Ishikawa (cell line): ENCODE measurements at regions not wholly inside any gene's neighbourhood (a gene's known extent, or its start where the extent isn't known, plus 50 kb on each side); places are given as distances from the start of the nearest gene placed in this dataset.

Experiments used
- CEBPB ChIP-seq: IDR thresholded peaks from 2 replicates; pipeline ENCODE4 v1.6.1; 2012
- CREB1 ChIP-seq: IDR thresholded peaks from 2 replicates; pipeline ENCODE4 v1.6.1; 2012; ENCODE audit warnings: low read depth
- EGR1 ChIP-seq: IDR thresholded peaks from 2 replicates; pipeline ENCODE4 v1.6.1; 2012
- EP300 ChIP-seq: IDR thresholded peaks from 2 replicates; pipeline ENCODE4 v1.6.1; 2012; ENCODE audit warnings: borderline replicate concordance
- FOXM1 ChIP-seq: IDR thresholded peaks from 2 replicates; pipeline ENCODE4 v1.6.1; 2012; ENCODE audit warnings: low read depth, borderline replicate concordance
- NFIC ChIP-seq: IDR thresholded peaks from 2 replicates; pipeline ENCODE4 v1.6.1; 2012
- RAD21 ChIP-seq: IDR thresholded peaks from 2 replicates; pipeline ENCODE4 v1.6.1; 2012; ENCODE audit warnings: low read depth
- TAF1 ChIP-seq: IDR thresholded peaks from 2 replicates; pipeline ENCODE4 v1.6.1; 2012; ENCODE audit warnings: low read depth, mild to moderate bottlenecking
- TCF12 ChIP-seq: IDR thresholded peaks from 2 replicates; pipeline ENCODE4 v1.6.1; 2012; ENCODE audit warnings: low read depth
- TEAD4 ChIP-seq: IDR thresholded peaks from 2 replicates; pipeline ENCODE4 v1.6.1; 2012
- YY1 ChIP-seq: IDR thresholded peaks from 2 replicates; pipeline ENCODE4 v1.6.1; 2012; ENCODE audit warnings: low read depth
- ZBTB7A ChIP-seq: IDR thresholded peaks from 2 replicates; pipeline ENCODE4 v1.6.1; 2012; ENCODE audit warnings: low read depth
- TF ChIP-seq, protein P1 (sequence below): IDR thresholded peaks from 2 replicates; pipeline ENCODE4 v1.6.1; 2012
- TF ChIP-seq, protein P2 (sequence below): IDR thresholded peaks from 2 replicates; pipeline ENCODE4 v1.6.1; 2012; ENCODE audit warnings: low read depth, mild to moderate bottlenecking
- TF ChIP-seq, protein P3 (sequence below): IDR thresholded peaks from 2 replicates; pipeline ENCODE4 v1.6.1; 2012

DNA sequence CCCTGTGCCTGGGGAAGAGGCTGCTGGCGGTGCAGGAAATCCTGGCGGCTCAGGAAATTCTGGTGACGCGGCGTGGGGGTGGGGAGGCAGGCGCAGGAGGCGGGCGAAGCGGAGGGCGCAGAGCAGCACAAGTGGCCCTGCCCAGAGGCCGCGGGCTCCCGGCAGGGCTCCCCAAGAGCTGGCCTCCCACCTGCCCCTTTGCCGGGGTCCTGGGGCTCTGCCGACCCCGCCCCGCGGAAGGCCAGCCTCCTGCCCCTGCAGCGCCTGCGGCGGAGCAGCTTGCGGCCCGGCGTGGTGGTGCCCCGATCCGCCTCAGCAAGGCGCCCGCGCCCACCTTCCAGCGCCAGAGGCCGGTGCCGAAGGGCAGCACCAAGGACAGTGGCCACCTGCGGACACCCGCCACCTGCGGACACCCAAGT lies 100.2 kb upstream of the OR4C13 start:
- TF ChIP-seq, protein P1, sequence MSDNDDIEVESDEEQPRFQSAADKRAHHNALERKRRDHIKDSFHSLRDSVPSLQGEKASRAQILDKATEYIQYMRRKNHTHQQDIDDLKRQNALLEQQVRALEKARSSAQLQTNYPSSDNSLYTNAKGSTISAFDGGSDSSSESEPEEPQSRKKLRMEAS = no peak
- TF ChIP-seq TCF12 = no peak
- TF ChIP-seq CREB1 = no peak
- no peak for TF ChIP-seq TEAD4
- no peak for TF ChIP-seq CEBPB
- no peak for TF ChIP-seq ZBTB7A
- TF ChIP-seq, protein P2, sequence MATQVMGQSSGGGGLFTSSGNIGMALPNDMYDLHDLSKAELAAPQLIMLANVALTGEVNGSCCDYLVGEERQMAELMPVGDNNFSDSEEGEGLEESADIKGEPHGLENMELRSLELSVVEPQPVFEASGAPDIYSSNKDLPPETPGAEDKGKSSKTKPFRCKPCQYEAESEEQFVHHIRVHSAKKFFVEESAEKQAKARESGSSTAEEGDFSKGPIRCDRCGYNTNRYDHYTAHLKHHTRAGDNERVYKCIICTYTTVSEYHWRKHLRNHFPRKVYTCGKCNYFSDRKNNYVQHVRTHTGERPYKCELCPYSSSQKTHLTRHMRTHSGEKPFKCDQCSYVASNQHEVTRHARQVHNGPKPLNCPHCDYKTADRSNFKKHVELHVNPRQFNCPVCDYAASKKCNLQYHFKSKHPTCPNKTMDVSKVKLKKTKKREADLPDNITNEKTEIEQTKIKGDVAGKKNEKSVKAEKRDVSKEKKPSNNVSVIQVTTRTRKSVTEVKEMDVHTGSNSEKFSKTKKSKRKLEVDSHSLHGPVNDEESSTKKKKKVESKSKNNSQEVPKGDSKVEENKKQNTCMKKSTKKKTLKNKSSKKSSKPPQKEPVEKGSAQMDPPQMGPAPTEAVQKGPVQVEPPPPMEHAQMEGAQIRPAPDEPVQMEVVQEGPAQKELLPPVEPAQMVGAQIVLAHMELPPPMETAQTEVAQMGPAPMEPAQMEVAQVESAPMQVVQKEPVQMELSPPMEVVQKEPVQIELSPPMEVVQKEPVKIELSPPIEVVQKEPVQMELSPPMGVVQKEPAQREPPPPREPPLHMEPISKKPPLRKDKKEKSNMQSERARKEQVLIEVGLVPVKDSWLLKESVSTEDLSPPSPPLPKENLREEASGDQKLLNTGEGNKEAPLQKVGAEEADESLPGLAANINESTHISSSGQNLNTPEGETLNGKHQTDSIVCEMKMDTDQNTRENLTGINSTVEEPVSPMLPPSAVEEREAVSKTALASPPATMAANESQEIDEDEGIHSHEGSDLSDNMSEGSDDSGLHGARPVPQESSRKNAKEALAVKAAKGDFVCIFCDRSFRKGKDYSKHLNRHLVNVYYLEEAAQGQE = no peak
- TF ChIP-seq, protein P3, sequence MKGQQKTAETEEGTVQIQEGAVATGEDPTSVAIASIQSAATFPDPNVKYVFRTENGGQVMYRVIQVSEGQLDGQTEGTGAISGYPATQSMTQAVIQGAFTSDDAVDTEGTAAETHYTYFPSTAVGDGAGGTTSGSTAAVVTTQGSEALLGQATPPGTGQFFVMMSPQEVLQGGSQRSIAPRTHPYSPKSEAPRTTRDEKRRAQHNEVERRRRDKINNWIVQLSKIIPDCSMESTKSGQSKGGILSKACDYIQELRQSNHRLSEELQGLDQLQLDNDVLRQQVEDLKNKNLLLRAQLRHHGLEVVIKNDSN = no peak
- no peak for TF ChIP-seq EP300
- no peak for TF ChIP-seq EGR1
- TF ChIP-seq RAD21 = no peak
- no peak for TF ChIP-seq NFIC
- no peak for TF ChIP-seq YY1
- TF ChIP-seq FOXM1 = no peak
- TF ChIP-seq TAF1 = no peak
